GM19468 (cell line): ENCODE measurements at regions not wholly inside any gene's neighbourhood (a gene's known extent, or its start where the extent isn't known, plus 50 kb on each side); places are given as distances from the start of the nearest gene placed in this dataset.

ENCODE experiments used
- ATAC-seq: cut with Tn5 transposase; IDR thresholded peaks from one replicate; pipeline ENCODE4 v1.9.1; 2021; ENCODE audit warnings: mild to moderate bottlenecking, moderate library complexity, moderate number of reproducible peaks; ENCODE audit not compliant: unreplicated experiment; ENCODE audit errors: extremely low read depth

- no peak for ATAC-seq
Observed at GRCh38 chr14:32017587-32017986, 59.5 kb upstream of the ARHGAP5 start.

DNA sequence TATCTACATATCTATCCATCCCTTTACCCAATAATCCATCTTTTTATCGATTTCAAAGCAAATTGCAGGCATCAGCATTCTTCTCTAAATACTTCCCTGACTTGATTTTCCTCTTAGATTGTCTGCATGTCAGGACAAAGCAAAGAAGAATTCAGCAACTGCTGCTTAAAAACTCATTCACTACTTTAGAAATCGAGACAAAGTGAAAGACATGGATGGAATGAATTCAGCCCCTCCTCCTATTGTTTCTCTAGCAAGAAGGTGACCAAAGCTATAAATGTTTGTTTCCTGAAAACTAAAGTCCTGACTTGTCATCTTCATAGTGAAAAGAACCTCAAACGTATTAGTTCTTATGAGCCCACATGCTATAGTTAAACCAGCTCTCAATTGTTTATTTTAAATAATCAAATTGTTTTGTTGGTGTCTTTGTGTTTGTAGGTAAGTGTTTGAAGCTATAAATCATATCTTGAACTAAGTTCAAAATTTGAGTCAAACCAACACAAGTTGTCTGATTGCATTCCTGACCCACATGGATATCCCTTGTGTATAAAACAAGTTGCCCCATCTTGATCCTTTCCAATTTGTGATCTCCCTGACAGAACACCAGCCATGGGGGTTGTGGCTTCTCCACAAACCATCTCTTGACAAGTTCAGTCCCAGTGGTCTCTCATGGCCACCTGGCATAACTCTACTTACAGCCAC lies 58.6 kb upstream of the ARHGAP5 start:
- no peak for ATAC-seq

DNA sequence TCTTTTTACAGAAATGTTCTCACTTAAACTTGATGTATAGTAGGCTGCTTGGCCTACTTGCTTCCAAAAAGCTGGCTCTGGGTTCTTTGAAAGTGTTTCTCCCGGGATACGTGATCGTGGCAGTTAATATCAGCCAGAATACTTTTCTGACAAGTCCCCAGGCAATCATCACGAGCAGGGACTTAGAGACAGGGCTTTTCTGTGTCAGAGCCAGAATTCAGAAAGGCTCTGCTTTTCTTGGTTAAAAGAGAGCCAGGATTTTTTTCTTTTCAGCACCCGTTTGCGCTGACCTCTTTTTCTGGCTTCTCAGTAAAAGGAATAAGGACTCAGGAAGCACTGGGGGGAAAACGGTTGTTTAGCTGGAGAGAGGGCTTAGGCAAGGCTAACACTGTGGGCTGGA lies 57.8 kb upstream of the ARHGAP5 start:
- no peak for ATAC-seq

GRCh38 chr14:32020882-32021281 lies 56.2 kb upstream of the ARHGAP5 start:
- no peak for ATAC-seq

GRCh38 chr14:32021341-32021740 lies 55.8 kb upstream of the ARHGAP5 start:
- no peak for ATAC-seq

GRCh38 chr14:32022525-32022924 lies 54.6 kb upstream of the ARHGAP5 start:
- ATAC-seq = no peak

- ATAC-seq = no peak
Observed at GRCh38 chr14:32022938-32023466, 54.1 kb upstream of the ARHGAP5 start.

DNA sequence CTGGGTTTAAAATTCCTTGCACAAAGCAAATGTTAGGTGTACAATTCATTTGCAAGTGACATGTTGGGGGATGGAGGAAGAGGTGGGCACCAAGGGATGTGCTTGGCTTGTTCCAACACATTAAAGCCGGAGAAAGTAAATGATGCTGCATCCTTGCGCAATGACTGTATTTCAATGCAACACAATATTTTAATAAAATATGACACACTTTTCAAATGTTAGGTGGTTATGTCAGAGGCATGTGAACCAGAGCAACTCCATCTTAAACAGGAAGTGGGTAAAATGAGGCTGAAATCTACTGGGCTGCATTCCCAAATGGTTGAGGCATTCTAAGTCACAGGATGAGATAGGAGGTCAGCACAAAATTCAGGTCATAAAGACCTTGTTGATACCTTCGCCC lies 53.6 kb upstream of the ARHGAP5 start:
- ATAC-seq = no peak

- ATAC-seq = no peak
Observed at GRCh38 chr14:32027255-32027939, 49.7 kb upstream of the ARHGAP5 start.
